Left ventricle myocardium inferior (tissue), 1 donor: ENCODE measurements at regions not wholly inside any gene's neighbourhood (a gene's known extent, or its start where the extent isn't known, plus 50 kb on each side); places are given as distances from the start of the nearest gene placed in this dataset.

Experiments
- DNase-seq: peaks from one replicate; pipeline ENCODE4 v3.0.0-alpha.2; 2020
- H3K27ac ChIP-seq: fragments of 200-600 bp; replicated peaks from 2 replicates; pipeline ENCODE4 v1.8.0; 2021
- H3K27me3 ChIP-seq: fragments of 200-600 bp; 2 replicates; pipeline ENCODE4 v1.8.0; 2021; ENCODE audit warnings: low read depth
- H3K36me3 ChIP-seq: fragments of 200-600 bp; 2 replicates; pipeline ENCODE4 v1.8.0; 2021
- H3K4me1 ChIP-seq: fragments of 200-600 bp; 2 replicates; pipeline ENCODE4 v1.8.0; 2021
- H3K4me3 ChIP-seq: fragments of 200-600 bp; 2 replicates; pipeline ENCODE4 v1.8.0; 2021; ENCODE audit warnings: mild to moderate bottlenecking, moderate library complexity
- H3K9me3 ChIP-seq: fragments of 200-600 bp; replicated peaks from 2 replicates; pipeline ENCODE4 v1.8.0; 2021
- CTCF ChIP-seq: fragments of 200-600 bp; IDR thresholded peaks from 2 replicates; pipeline ENCODE4 v1.8.0; 2021; ENCODE audit warnings: antibody characterized with exemption, mild to moderate bottlenecking, borderline replicate concordance
- intact Hi-C: fragments of 100-400 bp; cut with micrococcal nuclease; formaldehyde crosslinking; loops from one replicate; pipeline ENCODE4 v1.11.0; 2022
- donor health status: DM: no; HTN: yes; CAD: no; lungs with severe emphysema.

- peak; percentile 67 for TF ChIP-seq CTCF
- peaks cover 14% of the 10 kb centered on the region for H3K4me1 ChIP-seq
- no peaks in the 10 kb centered on the region for H3K36me3 ChIP-seq
- intact Hi-C loops, result no loop called here
- DNase-seq, result no peak
- no peaks in the 10 kb centered on the region for H3K9me3 ChIP-seq
- H3K27ac ChIP-seq, result peak overlapping the region; percentile 61
- H3K27me3 ChIP-seq, result no peaks in the 10 kb centered on the region
- no peak overlapping the region for H3K4me3 ChIP-seq
Measured at GRCh38 chr11:104609311-104610085, 288.8 kb downstream of the CASP12 start.

GRCh38 chr11:104602643-104603042, 295.6 kb downstream of the CASP12 start:
- Histone ChIP-seq H3K27me3 (no peaks in the 10 kb centered on the region), H3K9me3 (peaks cover 34% of the 10 kb centered on the region), H3K4me1 (no peaks in the 10 kb centered on the region), H3K36me3 (no peaks in the 10 kb centered on the region), H3K27ac (no peak overlapping the region), H3K4me3 (no peak overlapping the region)
- intact Hi-C loops, result no loop called here
- no peak for TF ChIP-seq CTCF
- no peak for DNase-seq

GRCh38 chr11:104594228-104594958, 303.9 kb downstream of the CASP12 start:
- no peaks in the 10 kb centered on the region for H3K4me1 ChIP-seq
- no peaks in the 10 kb centered on the region for H3K9me3 ChIP-seq
- no peak overlapping the region for H3K27ac ChIP-seq
- no peak for DNase-seq
- TF ChIP-seq CTCF, result no peak
- no peak overlapping the region for H3K4me3 ChIP-seq
- intact Hi-C loops, result no loop called here
- no peaks in the 10 kb centered on the region for H3K36me3 ChIP-seq
- no peaks in the 10 kb centered on the region for H3K27me3 ChIP-seq

- Histone ChIP-seq H3K27ac (no peak overlapping the region), H3K27me3 (no peaks in the 10 kb centered on the region), H3K4me1 (no peaks in the 10 kb centered on the region), H3K36me3 (no peaks in the 10 kb centered on the region), H3K9me3 (no peaks in the 10 kb centered on the region), H3K4me3 (no peak overlapping the region)
- TF ChIP-seq CTCF, result no peak
- intact Hi-C loops, result no loop called here
- no peak for DNase-seq
Measured at GRCh38 chr11:104588970-104589369, 309.3 kb downstream of the CASP12 start.

GRCh38 chr11:104588446-104588845, 309.8 kb downstream of the CASP12 start:
- no peaks in the 10 kb centered on the region for H3K36me3 ChIP-seq
- intact Hi-C loops, result no loop called here
- no peaks in the 10 kb centered on the region for H3K9me3 ChIP-seq
- H3K4me3 ChIP-seq, result no peak overlapping the region
- DNase-seq, result no peak
- no peak overlapping the region for H3K27ac ChIP-seq
- no peaks in the 10 kb centered on the region for H3K27me3 ChIP-seq
- no peaks in the 10 kb centered on the region for H3K4me1 ChIP-seq
- TF ChIP-seq CTCF, result no peak
